Stimulated activated effector memory CD8-positive, alpha-beta T cell treated with anti-CD3 and anti-CD28 coated beads, Interleukin-12 subunit alpha, Interleukin-12 subunit beta, amount 100 ng/mL, for 72 hours (primary cell): ENCODE measurements at regions not wholly inside any gene's neighbourhood (a gene's known extent, or its start where the extent isn't known, plus 50 kb on each side); places are given as distances from the start of the nearest gene placed in this dataset.
A peak's percentile ranks its signal among the peaks of the same experiment; 100 is the strongest.
"Not testable (repeated sequence)": the region's sequence is repeated elsewhere in the genome, so short reads cannot be mapped to it uniquely, and the experiment has no call there.

ENCODE experiments used
- ATAC-seq: fragments of 150-1000 bp; cut with Tn5 transposase; 2 replicates; pipeline ENCODE4 v1.10.0; 2021
- DNase-seq, 2 donors: peaks; one replicate each; pipeline ENCODE4 v3.0.0; 2021 to 2022; ENCODE audit warnings: low spot score in 2 of 2
- H3K27ac Mint-ChIP-seq: one replicate; pipeline ENCODE4 v1.8.0; 2022; ENCODE audit warnings: mild to moderate bottlenecking, mixed read lengths
- H3K36me3 Mint-ChIP-seq: one replicate; pipeline ENCODE4 v1.8.0; 2022; ENCODE audit warnings: mild to moderate bottlenecking, mixed read lengths
- H3K4me1 Mint-ChIP-seq: one replicate; pipeline ENCODE4 v1.8.0; 2022; ENCODE audit warnings: mixed read lengths
- H3K4me3 Mint-ChIP-seq: one replicate; pipeline ENCODE4 v1.8.0; 2022; ENCODE audit warnings: mild to moderate bottlenecking, mixed read lengths
- H3K9me3 Mint-ChIP-seq: one replicate; pipeline ENCODE4 v1.8.0; 2022; ENCODE audit warnings: mixed read lengths

DNA sequence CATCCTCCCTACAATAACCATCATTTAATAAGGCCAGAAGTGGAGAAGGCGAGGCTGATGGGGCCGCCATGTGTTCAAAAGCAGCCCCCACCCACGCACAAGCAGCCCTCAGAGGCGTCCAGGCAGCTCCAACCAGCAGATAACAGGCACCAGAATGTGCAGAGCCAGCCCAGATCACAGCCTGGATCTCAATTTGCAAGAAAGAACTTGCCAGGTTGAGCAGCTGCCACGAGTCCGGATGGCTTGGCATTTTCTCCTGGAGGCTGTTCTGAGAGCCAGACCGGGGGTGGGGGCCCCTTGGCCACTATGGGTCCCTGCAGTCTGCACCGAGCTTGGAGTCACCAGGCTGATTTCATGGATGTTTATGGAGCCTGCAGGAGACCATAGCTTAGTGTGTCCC, 338.1 kb downstream of the PREX1 start:
- no peaks in the 10 kb centered on the region for H3K9me3 Mint-ChIP-seq
- no peaks in the 10 kb centered on the region for H3K4me1 Mint-ChIP-seq
- no peak for ATAC-seq
- no peaks in the 10 kb centered on the region for H3K36me3 Mint-ChIP-seq
- no peak overlapping the region for H3K4me3 Mint-ChIP-seq
- DNase-seq = no peak
- H3K27ac Mint-ChIP-seq = no peak overlapping the region

DNA sequence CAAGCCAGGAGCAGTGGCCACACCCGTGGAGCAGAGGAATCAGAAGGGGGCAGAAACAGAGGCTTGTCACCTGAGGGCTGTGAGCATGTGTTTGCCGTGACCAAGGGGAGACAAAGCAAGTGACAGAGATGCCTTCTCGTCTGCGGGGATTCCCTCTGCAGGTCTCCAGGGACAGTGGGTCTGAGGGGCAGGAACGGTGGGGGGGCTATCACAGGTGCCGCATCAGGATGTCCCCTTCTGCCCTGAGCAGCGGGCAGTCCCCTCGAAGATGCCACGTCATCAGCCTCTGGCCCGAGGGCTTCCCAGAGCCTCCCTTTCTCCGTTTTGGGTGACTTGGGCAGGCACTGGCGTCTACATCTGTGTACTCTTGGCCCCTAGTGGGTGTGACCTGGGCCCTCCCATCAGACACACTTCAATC, 338.7 kb downstream of the PREX1 start:
- Mint-ChIP-seq H3K9me3 (no peaks in the 10 kb centered on the region), H3K36me3 (no peaks in the 10 kb centered on the region), H3K4me3 (no peak overlapping the region), H3K4me1 (no peaks in the 10 kb centered on the region), H3K27ac (no peak overlapping the region)
- ATAC-seq = peak; percentile 6
- DNase-seq = no peak

DNA sequence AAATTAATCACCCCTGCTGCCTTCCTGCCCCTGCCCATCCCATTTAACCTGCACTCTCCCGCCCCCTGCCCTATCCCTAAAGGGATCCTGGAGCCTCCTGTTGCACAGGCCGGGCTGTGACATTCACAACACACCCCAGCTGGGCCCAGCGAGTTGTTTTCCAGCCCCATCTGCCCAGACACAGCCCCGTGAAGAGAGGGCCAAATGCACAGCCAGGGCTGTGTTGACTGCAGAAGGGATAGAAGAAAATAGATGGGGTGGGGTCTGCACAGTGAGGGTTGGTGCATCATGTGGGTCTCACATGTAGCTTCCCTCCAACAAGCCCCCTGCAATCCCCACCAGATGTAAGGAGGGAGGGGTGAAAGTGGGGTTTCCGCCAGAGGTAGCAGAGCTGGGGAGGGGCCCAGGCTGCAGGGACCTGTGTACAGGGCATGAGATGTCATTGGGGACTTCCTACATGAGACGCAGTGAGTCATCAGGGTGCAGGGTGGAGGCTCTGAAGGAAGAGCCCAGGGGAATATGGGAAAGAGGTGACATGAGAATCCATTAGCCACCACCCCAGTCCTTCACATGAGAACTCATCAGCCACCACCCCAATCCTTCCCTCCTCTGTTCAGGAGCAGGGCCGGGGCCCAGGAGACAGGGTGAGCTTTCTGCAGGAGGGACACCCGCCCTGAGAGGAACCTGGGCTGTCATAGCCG, 339.3 kb downstream of the PREX1 start:
- H3K27ac Mint-ChIP-seq, DNase-seq, H3K9me3 Mint-ChIP-seq, H3K36me3 Mint-ChIP-seq, H3K4me3 Mint-ChIP-seq, H3K4me1 Mint-ChIP-seq: not testable (repeated sequence)
- ATAC-seq = peak; percentile 37

DNA sequence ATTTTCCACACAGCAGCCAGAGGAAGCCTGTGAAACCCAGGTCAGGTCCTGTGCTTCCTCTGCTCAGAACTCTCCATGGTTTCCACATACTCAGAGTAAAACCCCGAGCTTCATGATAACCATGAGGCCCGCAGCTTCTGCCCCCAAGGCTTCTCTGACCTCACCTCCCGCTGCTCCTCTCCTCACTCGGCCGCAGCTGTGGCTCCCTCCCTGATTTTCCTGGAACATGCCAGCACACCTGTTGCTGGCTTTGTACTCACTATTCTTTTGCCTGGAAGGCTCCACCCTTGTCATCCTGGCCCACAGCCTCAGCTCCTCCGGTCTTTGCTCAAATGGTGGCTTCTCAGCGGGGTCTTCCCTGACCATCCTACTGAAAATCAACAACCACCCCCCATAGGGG, 341.7 kb downstream of the PREX1 start:
- no peak overlapping the region for H3K4me3 Mint-ChIP-seq

DNA sequence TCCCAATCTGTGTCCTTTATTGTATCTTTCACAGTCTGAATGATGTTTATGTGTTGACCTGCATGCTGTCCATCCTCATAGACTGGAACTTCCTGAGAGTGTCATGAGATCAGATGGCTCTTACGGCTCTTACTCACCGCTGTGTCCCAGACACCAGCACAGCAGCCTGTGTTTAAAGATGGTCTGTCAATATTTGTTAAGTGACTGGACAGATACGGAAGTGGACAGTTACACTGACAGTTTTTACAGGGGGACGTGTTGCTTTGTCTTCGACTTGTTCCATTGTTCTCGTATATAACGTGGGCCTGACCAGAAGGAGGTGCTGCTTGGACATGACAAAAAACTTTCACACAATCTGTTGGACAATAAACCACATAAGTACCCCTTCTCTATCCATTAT, 342.6 kb downstream of the PREX1 start:
- DNase-seq, H3K36me3 Mint-ChIP-seq, H3K9me3 Mint-ChIP-seq, H3K4me1 Mint-ChIP-seq, ATAC-seq, H3K4me3 Mint-ChIP-seq, H3K27ac Mint-ChIP-seq: not testable (repeated sequence)

More for the DNA sequence above, 341.7 kb downstream of the PREX1 start:
- Mint-ChIP-seq H3K4me1 (peaks cover 6% of the 10 kb centered on the region), H3K27ac (no peak overlapping the region), H3K9me3 (no peaks in the 10 kb centered on the region), H3K36me3 (no peaks in the 10 kb centered on the region)
- DNase-seq = no peak
- ATAC-seq = no peak

DNA sequence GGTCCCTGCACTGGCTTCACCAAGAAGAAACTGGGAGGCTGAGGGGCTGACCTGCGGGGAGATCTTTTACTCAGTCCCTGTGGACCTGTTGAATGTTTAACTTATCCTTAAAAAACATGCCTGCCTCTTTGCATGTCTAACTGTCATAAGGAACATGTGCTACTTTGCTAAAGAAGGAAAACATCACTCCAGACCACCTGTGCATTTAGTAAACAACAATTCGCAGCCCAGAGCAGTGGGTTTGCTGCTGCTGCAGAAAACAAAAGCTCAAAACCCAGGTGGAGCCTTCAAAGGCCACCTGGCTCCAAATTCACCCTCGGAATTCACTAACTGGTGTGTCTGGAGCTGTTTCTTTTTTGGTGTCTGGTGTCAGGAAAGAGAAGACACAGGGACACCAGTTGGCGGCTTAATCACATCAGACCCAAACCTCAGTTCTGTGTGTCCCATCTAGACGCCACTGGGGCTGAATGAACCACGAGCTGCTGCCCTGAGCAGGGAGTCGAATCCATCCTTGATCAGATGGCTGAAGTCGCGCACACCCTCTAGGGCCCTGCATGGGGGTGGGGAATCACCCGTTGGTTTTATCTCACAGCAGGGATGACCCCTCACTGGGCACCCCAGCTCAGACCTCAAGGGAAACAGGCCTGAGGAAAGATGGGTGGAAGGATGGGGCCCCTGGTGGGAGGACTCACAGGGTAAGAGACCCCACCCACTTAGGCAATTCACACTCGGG, 344.3 kb downstream of the PREX1 start:
- Mint-ChIP-seq H3K27ac (no peak overlapping the region), H3K4me1 (peaks cover 6% of the 10 kb centered on the region), H3K9me3 (no peaks in the 10 kb centered on the region), H3K36me3 (no peaks in the 10 kb centered on the region), H3K4me3 (no peak overlapping the region)
- no peak for ATAC-seq
- DNase-seq = no peak

DNA sequence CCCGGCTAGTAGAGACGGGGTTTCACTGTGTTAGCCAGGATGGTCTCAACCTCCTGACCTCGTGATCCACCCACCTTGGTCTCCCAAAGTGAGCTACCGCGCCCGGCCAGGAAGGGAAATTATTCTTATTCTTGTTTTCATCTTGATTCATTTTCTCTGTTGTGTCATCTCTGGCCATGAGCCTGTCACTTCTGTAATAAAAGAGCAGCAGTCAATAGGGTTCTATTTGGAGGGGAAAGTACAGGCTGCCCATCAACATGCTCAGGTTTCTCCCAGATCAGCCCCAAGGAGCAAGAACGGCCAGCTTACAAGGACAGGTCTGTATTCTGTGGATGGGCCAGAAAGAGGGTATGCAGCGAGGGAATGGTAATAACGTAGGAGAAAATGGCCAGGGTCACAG, 345.0 kb downstream of the PREX1 start:
- H3K36me3 Mint-ChIP-seq = no peaks in the 10 kb centered on the region
- peaks cover 6% of the 10 kb centered on the region for H3K4me1 Mint-ChIP-seq
- H3K9me3 Mint-ChIP-seq = no peaks in the 10 kb centered on the region
- H3K27ac Mint-ChIP-seq = no peak overlapping the region
- ATAC-seq (peak; percentile 62), DNase-seq (no peak)
- no peak overlapping the region for H3K4me3 Mint-ChIP-seq

DNA sequence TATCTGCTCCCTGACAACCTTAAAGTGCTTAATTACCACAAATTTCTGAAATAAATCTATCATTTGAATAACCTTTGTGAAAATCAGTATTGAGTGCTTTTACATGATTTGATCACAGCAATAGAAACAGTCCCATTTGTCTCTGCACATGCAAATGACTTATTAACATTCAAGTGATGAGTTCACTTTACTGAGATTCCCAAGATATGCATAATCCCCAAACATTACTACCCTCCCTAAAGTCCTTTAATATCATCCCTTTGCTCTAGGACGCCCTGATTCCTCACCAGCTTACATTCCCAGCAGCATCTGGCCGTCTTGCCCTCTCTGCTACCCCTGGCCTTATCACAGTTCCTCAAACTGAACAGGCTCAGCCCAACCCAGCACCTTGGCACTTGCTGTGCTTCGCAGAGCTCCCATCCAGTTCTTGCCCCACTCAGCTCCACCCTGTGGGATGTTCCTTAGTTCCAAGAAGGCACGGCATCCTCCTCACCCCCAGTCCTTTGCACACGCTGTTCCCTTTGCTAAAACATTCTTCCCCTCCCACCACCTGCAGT, 347.5 kb downstream of the PREX1 start:
- peaks cover 6% of the 10 kb centered on the region for H3K4me1 Mint-ChIP-seq
- ATAC-seq = no peak
- no peak for DNase-seq
- H3K36me3 Mint-ChIP-seq = no peaks in the 10 kb centered on the region
- no peak overlapping the region for H3K4me3 Mint-ChIP-seq
- H3K27ac Mint-ChIP-seq = no peak overlapping the region
- peaks cover 4% of the 10 kb centered on the region for H3K9me3 Mint-ChIP-seq

DNA sequence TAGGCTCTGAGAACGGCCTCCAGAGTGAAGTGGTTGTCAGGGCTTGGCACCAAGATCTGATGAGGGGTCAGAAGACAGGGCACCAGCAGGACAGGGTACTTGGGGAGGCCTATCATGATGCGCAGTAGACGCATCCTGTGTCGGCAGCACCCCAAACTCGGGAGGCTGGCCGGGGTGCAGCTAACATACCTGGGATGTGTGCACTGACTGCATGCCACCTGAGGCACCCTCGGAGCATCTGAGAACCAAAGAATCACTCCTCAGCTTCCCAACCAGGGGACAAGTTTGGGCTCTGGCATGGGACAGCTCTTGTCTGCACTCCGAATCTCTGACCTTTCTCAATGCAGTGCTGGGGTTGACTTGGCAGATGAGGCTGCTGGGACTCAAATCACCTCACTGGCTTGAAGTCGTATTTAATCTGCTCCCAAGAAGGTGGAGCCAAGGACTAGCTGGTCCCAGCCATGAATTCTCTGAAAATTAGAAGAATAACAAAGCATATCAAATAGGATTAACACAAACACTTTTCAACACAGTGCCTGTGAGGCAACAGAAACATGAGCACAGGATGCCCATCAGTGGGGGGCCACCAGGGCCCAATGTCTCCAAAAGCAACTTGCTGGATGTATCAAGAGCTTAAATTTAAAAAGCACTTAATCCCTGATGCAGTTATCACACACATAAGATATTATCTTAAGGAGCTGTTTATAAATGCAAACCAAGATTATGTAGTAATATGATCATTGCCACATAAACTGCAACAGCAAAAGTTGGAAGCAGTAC, 348.8 kb downstream of the PREX1 start:
- peaks cover 4% of the 10 kb centered on the region for H3K9me3 Mint-ChIP-seq
- H3K36me3 Mint-ChIP-seq = no peaks in the 10 kb centered on the region
- no peak for DNase-seq
- H3K4me3 Mint-ChIP-seq = no peak overlapping the region
- no peak for ATAC-seq
- no peak overlapping the region for H3K27ac Mint-ChIP-seq
- H3K4me1 Mint-ChIP-seq = peaks cover 6% of the 10 kb centered on the region

DNA sequence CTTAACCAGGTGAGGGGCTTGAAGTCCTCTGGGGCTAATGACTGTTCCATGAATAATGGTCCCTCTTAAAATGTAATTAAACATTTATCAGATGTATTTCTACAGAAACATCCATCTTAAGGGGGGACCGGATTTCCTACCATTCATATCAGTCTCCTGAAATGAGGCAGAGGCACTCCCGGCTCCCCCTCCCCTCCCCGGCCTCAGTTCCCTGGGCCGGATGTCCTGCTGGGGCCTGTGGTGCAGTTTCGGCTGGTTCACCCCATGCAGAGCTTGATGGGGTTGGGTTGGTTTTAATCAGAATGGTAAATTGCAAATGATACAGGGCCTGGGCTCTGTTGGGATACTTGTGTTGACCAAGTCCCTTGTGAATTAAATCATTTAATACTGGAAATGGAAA, 349.4 kb downstream of the PREX1 start:
- Mint-ChIP-seq H3K4me1 (peaks cover 6% of the 10 kb centered on the region), H3K4me3 (no peak overlapping the region), H3K27ac (no peak overlapping the region), H3K36me3 (no peaks in the 10 kb centered on the region), H3K9me3 (peaks cover 4% of the 10 kb centered on the region)
- ATAC-seq = peak; percentile 52
- DNase-seq = peak in 1 of 2 donors; percentile 56

DNA sequence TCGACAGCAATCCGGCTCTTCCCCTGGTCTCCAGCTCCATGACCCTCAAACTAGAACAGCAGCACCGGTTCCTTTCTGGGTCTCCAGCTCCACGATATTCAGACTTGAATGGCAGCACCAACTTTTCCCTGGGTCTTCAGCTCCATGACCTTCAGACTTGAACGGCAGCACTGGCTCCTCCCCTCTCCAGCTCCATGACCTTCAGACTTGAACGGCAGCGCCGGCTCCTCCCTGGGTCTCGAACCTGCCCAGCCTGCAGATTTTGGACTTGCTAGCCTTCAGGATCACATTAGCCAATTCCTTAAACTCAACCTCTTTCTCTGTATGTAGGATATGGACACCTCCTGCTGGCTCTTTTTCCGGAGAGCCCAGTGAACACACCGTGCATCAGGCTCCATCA, 350.9 kb downstream of the PREX1 start:
- peaks cover 4% of the 10 kb centered on the region for H3K9me3 Mint-ChIP-seq
- ATAC-seq (no peak), DNase-seq (no peak)
- H3K36me3 Mint-ChIP-seq = no peaks in the 10 kb centered on the region
- no peaks in the 10 kb centered on the region for H3K4me1 Mint-ChIP-seq
- H3K4me3 Mint-ChIP-seq = no peak overlapping the region
- no peak overlapping the region for H3K27ac Mint-ChIP-seq

DNA sequence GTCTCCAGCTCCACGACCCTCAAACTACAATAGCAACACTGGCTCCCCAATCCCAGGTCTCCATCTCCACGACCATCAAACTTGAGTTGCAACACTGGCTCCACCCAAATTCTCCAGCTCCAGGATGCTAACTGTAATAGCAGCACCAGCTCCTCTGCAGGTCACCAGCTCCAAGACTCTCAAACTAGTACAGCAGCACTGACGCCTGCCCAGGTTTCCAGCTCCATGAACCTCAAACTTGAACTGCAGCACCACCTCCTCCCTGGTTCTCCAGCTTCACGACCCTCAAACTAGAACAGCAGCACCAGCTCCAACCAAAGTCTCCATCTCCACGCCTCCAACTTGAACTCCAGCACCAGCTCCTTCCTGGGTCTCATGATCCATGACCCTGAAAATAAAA, 353.8 kb downstream of the PREX1 start:
- DNase-seq (no peak), ATAC-seq (no peak)
- Mint-ChIP-seq H3K4me3 (no peak overlapping the region), H3K9me3 (peaks cover 4% of the 10 kb centered on the region), H3K27ac (no peak overlapping the region), H3K36me3 (no peaks in the 10 kb centered on the region), H3K4me1 (no peaks in the 10 kb centered on the region)

DNA sequence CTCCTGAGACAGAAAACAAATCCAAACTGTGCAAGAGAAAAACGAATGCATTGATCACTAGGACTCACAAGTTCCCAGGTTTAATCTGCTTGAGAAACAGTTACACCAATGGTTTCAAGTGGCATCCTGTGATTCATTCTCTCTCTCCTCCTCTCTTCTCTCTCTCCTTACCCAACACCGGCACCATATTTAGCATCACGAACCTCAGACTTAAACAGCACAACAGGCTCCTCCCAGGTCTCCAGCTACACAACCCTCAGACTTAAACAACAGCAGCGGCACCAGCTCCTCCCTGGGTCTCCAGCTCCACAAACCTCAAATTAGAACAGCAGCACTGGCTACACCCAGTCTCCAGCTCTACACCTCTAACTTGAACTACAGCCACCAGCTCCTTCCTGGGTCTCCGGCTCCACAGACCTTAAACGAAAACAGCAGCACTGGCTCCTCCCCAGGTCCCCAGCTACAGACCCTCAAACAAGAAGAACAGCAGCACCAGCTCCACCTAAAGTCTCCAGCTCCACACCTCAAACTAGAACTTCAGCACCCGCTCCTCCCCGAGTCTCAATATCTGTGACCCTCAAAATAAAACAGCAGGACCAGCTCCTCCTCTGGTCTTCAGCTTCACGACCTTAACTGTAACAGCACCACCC, 355.9 kb downstream of the PREX1 start:
- H3K4me1 Mint-ChIP-seq = no peaks in the 10 kb centered on the region
- DNase-seq (no peak), ATAC-seq (no peak)
- H3K9me3 Mint-ChIP-seq = peaks cover 3% of the 10 kb centered on the region
- H3K27ac Mint-ChIP-seq = no peak overlapping the region
- H3K36me3 Mint-ChIP-seq = no peaks in the 10 kb centered on the region
- H3K4me3 Mint-ChIP-seq = no peak overlapping the region

DNA sequence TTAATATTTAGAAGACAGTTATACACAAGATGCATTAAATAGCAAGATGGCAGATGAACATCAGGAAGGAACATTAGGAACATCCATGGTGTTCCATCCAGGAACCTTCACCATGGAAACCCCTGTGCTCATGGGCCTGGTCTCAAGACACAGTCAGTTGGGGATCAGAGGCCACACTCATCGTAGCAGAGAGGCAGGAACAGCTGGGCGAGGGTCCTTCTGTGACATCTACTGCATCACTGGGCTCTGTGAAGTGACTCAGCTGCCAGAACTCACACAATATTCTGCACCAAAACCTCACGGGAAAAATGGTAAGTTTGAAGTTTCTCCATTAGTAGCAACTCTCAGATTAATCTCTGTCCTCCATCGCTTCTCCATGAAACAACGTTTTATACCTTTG, 356.6 kb downstream of the PREX1 start:
- H3K36me3 Mint-ChIP-seq = no peaks in the 10 kb centered on the region
- no peak overlapping the region for H3K27ac Mint-ChIP-seq
- no peak for DNase-seq
- no peak for ATAC-seq
- no peaks in the 10 kb centered on the region for H3K9me3 Mint-ChIP-seq
- H3K4me3 Mint-ChIP-seq = no peak overlapping the region
- no peaks in the 10 kb centered on the region for H3K4me1 Mint-ChIP-seq

DNA sequence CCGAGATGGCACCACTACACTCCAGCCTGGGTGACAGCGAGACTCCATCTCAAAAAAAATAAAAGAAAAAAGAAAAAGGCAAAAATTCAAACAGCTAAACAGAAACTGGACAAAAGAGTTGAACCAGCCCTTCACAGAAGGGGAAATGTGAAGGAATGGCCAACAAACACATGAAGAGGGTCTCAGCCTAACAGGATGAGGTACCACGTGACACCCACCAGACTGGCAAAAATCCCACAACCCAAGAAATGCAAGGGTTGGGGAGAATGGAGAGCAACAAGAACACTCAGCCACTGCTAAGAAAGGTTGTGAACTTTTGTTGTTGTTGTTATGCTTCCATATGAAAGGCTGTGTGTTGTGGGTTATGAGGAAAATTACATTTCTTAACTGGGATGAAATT, 357.7 kb downstream of the PREX1 start:
- no peak for DNase-seq
- Mint-ChIP-seq H3K4me3 (no peak overlapping the region), H3K27ac (no peak overlapping the region), H3K9me3 (no peaks in the 10 kb centered on the region), H3K4me1 (no peaks in the 10 kb centered on the region), H3K36me3 (no peaks in the 10 kb centered on the region)
- no peak for ATAC-seq
